ENCODE measurements at regions not wholly inside any gene's neighbourhood (a gene's known extent, or its start where the extent isn't known, plus 50 kb on each side); places are given as distances from the start of the nearest gene placed in this dataset.

GRCh38 chr11:105315287-105315686 lies 175.7 kb upstream of the CARD18 start:
- TF ChIP-seq TAF1 (IDR thresholded peaks at IDR 0.05; ENCODE audit: low read depth) (no peak), RAD21 (conservative IDR thresholded peaks at IDR 0.05) (no peak), SMC3 (conservative IDR thresholded peaks at IDR 0.05; ENCODE audit: poor library complexity) (no peak), MXI1 (conservative IDR thresholded peaks at IDR 0.05; ENCODE audit: poor library complexity, severe bottlenecking) (no peak), POLR2AphosphoS5 (IDR thresholded peaks at IDR 0.05) (no peak), CTCF (IDR thresholded peaks at IDR 0.05; ENCODE audit: poor library complexity, severe bottlenecking) (no peak), EZH2 (IDR thresholded peaks at IDR 0.05; ENCODE audit: borderline replicate concordance, insufficient read depth, low read length, poor library complexity, severe bottlenecking) (no peak)
- TF ChIP-seq, protein P1, sequence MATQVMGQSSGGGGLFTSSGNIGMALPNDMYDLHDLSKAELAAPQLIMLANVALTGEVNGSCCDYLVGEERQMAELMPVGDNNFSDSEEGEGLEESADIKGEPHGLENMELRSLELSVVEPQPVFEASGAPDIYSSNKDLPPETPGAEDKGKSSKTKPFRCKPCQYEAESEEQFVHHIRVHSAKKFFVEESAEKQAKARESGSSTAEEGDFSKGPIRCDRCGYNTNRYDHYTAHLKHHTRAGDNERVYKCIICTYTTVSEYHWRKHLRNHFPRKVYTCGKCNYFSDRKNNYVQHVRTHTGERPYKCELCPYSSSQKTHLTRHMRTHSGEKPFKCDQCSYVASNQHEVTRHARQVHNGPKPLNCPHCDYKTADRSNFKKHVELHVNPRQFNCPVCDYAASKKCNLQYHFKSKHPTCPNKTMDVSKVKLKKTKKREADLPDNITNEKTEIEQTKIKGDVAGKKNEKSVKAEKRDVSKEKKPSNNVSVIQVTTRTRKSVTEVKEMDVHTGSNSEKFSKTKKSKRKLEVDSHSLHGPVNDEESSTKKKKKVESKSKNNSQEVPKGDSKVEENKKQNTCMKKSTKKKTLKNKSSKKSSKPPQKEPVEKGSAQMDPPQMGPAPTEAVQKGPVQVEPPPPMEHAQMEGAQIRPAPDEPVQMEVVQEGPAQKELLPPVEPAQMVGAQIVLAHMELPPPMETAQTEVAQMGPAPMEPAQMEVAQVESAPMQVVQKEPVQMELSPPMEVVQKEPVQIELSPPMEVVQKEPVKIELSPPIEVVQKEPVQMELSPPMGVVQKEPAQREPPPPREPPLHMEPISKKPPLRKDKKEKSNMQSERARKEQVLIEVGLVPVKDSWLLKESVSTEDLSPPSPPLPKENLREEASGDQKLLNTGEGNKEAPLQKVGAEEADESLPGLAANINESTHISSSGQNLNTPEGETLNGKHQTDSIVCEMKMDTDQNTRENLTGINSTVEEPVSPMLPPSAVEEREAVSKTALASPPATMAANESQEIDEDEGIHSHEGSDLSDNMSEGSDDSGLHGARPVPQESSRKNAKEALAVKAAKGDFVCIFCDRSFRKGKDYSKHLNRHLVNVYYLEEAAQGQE (IDR thresholded peaks at IDR 0.05; ENCODE audit: borderline replicate concordance), result no peak
- Histone ChIP-seq H3K79me2 (replicated peaks; ENCODE audit: insufficient read depth, low read length) (no peaks in the 10 kb centered on the region), H2AFZ (ENCODE audit: low read depth, low read length) (no peak overlapping the region), H3K4me3 (ENCODE audit: low read length) (no peak overlapping the region), H3K9me2 (ENCODE audit: insufficient read depth, low read length) (no peaks in the 10 kb centered on the region), H3K27me3 (ENCODE audit: insufficient read depth, low read depth, low read length) (no peaks in the 10 kb centered on the region), H4K20me1 (ENCODE audit: insufficient read depth) (no peaks in the 10 kb centered on the region), H3F3A (ENCODE audit: insufficient read depth, low read length, poor library complexity, severe bottlenecking) (no peaks in the 10 kb centered on the region), H3K27ac (ENCODE audit: low read length) (no peak overlapping the region), H3K9me3 (ENCODE audit: low read length) (no peaks in the 10 kb centered on the region), H3K9ac (ENCODE audit: low read length) (no peak overlapping the region), H3K4me2 (ENCODE audit: low read length) (no peak overlapping the region), H3K36me3 (ENCODE audit: insufficient read depth, low read length) (no peaks in the 10 kb centered on the region)

GRCh38 chr11:105312266-105312665 lies 172.7 kb upstream of the CARD18 start:
- H3K4me3 ChIP-seq (ENCODE audit: low read length), result no peak overlapping the region
- H3K36me3 ChIP-seq (ENCODE audit: insufficient read depth, low read length), result no peaks in the 10 kb centered on the region
- H3F3A ChIP-seq (ENCODE audit: insufficient read depth, low read length, poor library complexity, severe bottlenecking), result no peaks in the 10 kb centered on the region
- no peak overlapping the region for H3K4me2 ChIP-seq (ENCODE audit: low read length)
- no peak overlapping the region for H2AFZ ChIP-seq (ENCODE audit: low read depth, low read length)
- H3K27me3 ChIP-seq (ENCODE audit: insufficient read depth, low read depth, low read length), result no peaks in the 10 kb centered on the region
- H3K27ac ChIP-seq (ENCODE audit: low read length), result no peak overlapping the region
- H4K20me1 ChIP-seq (ENCODE audit: insufficient read depth), result no peaks in the 10 kb centered on the region
- H3K9ac ChIP-seq (ENCODE audit: low read length), result no peak overlapping the region
- TF ChIP-seq SMC3 (conservative IDR thresholded peaks at IDR 0.05; ENCODE audit: poor library complexity), result no peak
- no peak for TF ChIP-seq POLR2AphosphoS5 (IDR thresholded peaks at IDR 0.05)
- no peak for TF ChIP-seq EP300 (conservative IDR thresholded peaks at IDR 0.05; ENCODE audit: poor library complexity, severe bottlenecking)
- TF ChIP-seq MXI1 (conservative IDR thresholded peaks at IDR 0.05; ENCODE audit: poor library complexity, severe bottlenecking), result no peak
- no peak for TF ChIP-seq RAD21 (conservative IDR thresholded peaks at IDR 0.05)
- TF ChIP-seq, protein P1 (IDR thresholded peaks at IDR 0.05; ENCODE audit: borderline replicate concordance), result no peak
- no peak for TF ChIP-seq CTCF (IDR thresholded peaks at IDR 0.05; ENCODE audit: poor library complexity, severe bottlenecking)
- no peak for TF ChIP-seq EZH2 (IDR thresholded peaks at IDR 0.05; ENCODE audit: borderline replicate concordance, insufficient read depth, low read length, poor library complexity, severe bottlenecking)
- no peak for TF ChIP-seq TAF1 (IDR thresholded peaks at IDR 0.05; ENCODE audit: low read depth)
- no peaks in the 10 kb centered on the region for H3K9me3 ChIP-seq (ENCODE audit: low read length)
- no peaks in the 10 kb centered on the region for H3K79me2 ChIP-seq (replicated peaks; ENCODE audit: insufficient read depth, low read length)
- no peaks in the 10 kb centered on the region for H3K9me2 ChIP-seq (ENCODE audit: insufficient read depth, low read length)
